Right ventricle myocardium inferior (tissue), 1 donor: ENCODE measurements at regions not wholly inside any gene's neighbourhood (a gene's known extent, or its start where the extent isn't known, plus 50 kb on each side); places are given as distances from the start of the nearest gene placed in this dataset.

Source experiments
- ATAC-seq: fragments of 200-7000 bp; cut with Tn5 transposase; one replicate; pipeline ENCODE4 v1.9.1; 2020; ENCODE audit warnings: mild to moderate bottlenecking, moderate library complexity
- DNase-seq: peaks from one replicate; pipeline ENCODE4 v3.0.0; 2021; ENCODE audit errors: missing footprints
- intact Hi-C: fragments of 100-400 bp; cut with DNase I; formaldehyde crosslinking; loops from one replicate; pipeline ENCODE4 v1.11.0; 2022
- donor health status: DM: no; HTN: yes; CAD: no; lungs with severe emphysema.

DNA sequence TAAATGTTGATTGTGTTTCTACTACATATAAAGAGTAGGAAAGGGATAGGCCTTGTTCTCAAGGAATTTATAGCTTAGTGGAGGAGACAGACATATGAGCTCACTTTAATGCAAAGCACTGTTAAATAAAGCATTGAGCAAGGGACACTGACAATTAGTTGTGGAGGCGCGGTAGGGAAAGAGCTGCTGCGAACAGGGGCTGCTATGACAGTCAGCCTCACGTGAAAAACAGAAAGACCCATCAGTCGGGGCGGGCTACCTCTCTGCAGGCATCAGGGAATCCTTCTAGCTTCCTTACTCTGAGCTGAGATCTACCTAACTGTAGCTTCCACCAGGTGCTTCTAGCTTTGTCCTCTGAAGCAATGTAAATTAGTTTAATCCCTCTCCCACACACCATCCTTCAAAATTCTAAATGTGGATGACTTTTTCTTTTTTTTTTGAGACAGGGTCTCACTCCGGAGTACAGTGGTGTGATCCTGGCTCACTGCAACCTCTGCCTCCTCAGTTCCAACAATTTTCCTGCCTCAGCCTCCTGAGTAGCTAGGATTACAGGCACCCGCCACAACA, 129.9 kb upstream of the ZFHX3 start:
- ATAC-seq (no peak), DNase-seq (no peak)
- intact Hi-C loops = loop anchor here (10.0 kb wide), 1 partner anchor 243 kb away; no protein-coding TSS in a partner anchor

DNA sequence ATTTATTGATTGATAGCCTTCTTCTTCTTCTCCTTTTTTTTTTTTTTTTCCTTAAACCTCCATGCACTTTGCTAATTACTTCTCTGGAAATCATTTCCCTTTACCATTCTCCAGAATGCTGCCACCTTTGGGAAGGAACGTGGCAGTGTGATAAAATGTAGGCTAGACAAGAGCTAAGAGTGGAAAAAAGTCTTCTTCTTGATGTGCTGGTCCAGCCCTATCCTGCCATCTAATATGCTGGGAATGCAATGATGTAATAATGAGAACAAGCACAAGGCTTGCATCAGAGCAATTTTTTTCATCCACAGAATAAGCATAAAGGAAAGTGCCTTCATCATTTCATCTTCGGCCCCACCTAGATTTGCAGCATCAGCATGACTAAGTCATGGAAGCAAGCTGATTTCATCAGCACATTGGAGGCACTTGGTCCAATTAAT, 128.7 kb upstream of the ZFHX3 start:
- intact Hi-C loops = loop anchor here (10.0 kb wide), 1 partner anchor 242 kb away; no protein-coding TSS in a partner anchor
- no peak for DNase-seq

DNA sequence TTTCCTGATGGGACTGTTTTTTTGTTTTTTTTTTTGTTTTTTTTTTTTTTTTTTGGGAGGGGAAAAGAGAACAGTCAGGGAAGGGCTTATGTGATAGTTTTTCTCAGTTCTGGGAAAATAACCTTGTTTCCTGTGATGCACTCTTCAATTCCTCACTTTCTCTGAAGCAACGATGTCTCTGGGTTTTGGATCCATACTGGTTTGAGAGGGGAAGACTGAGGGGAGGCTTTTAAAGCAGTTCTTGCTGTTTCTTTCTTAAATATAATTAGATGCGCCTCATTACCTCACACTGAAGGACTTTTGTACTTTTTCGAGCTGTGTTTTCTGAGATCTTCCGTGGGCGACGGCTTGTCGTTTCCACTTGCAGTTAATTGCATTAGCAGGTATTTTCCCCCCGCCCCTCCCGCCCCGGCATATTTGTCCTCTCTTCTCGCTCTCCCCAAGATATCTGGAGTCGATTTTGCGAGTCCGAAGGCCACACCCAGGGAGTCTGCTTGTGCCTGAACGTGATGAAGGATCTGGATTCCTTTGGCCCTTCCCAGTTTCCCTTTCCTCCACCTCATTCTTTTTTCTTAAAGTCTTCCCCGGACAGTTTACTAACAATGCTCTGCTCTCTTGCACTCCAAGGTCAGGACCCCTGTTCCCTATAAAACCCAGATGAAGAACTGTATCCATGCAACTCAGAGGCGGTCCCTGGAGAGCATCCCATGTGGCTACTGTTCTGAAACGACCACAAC, 125.2 kb upstream of the ZFHX3 start:
- intact Hi-C loops = loop anchor here (5.0 to 10.0 kb wide), 2 partner anchors 106 to 238 kb away; no protein-coding TSS in a partner anchor
- no peak for DNase-seq
- peak; percentile 27 for ATAC-seq

More for the DNA sequence above, 128.7 kb upstream of the ZFHX3 start:
- no peak for ATAC-seq

DNA sequence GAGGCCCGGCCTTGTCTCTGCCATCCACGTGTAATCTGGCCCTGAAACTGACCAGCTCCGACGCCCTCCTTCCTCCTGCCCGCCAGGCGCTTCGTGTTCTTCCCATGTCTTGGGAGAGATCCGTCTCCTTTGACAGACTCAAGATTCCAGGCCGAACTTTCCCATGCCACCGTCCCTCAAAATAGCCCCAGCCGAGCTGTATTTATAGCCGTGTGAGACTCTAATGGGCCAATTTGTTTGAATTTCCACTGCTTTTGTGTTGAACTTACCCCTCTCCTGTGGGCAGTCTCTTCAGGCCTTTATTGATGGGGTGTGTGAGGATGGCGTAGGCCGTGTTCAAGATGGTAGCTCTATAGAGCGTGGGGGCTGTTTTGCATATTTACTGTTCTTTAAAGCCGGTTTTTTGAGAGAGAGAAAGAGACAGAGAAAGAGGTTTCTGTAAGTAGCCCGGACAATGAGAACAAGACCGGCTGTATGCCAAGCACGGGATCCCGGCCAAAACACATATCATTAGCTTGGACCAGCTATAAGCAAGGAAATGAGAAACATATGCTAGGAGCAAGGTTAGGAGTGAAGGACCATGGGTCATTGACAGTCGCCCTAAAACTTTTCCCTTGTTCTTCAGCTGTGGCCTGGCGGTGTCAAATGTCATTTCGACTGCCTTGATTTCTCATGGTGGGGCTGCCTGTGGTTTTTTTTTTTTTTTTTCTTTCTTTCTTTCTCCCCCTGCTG, 124.5 kb upstream of the ZFHX3 start:
- intact Hi-C loops = loop anchor here (5.0 to 10.0 kb wide), 2 partner anchors 105 to 238 kb away; no protein-coding TSS in a partner anchor
- DNase-seq (peak; percentile 85), ATAC-seq (peak; percentile 72)

DNA sequence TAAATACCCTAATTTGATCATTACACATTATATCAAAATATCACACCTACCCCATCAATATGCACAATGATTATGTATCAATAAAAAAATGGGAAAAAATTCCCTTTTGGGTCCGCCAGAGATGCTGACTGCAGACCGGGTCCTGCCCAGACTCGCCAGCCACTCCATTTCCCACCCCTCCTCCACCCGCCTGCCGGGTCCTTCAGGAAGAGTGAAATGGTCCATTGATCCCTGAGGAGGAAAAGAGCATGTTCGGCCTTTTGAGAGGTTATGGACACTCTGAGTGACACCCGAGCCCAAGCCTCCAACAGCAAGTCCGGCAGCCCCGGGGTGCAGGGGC, 123.9 kb upstream of the ZFHX3 start:
- intact Hi-C loops = loop anchor here (2.0 to 10.0 kb wide), 3 partner anchors 27 to 237 kb away; no protein-coding TSS in a partner anchor
- no peak for ATAC-seq
- no peak for DNase-seq

DNA sequence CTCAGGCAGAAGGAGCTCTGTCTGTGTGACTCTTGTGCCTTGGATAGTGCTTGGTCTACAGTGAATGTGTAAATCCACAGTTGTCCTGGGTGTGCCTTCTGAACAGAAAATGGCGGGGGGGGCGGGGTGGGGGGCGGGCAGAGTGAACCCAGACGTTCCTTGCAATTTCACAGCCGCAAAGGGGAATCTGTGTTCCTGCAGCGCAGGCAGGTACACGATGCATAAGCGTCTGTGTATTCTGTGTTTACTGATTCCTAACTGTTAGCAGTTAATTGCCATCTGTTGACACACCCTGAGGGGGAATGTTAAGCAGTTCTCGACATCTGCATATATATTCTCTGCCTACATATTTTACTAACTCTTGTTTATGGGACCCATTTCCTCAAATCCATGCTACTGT, 123.5 kb upstream of the ZFHX3 start:
- ATAC-seq (no peak), DNase-seq (no peak)
- intact Hi-C loops = loop anchor here (2.0 to 10.0 kb wide), 3 partner anchors 27 to 237 kb away; no protein-coding TSS in a partner anchor

DNA sequence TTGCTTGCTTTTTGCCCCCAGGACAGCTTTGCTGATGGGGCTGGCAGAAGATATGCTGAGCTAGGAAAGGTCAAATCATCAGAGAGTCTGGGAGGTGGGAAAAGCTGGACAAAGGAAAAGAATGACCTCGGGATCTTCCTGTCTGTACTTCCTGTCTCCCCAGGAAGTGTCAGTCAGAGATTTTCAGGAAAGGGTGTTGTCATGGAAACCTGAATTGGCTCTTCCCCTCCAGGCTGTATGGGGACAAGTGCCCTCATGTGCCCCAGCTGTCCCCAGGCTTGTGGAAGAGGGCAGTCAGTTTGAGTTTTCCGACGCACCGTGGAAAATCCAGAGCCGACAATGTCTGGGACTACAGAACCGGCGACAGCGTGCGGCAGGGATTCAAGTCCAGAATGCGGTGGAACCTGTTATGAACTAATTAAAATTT, 122.7 kb upstream of the ZFHX3 start:
- intact Hi-C loops = loop anchor here (2.0 to 10.0 kb wide), 3 partner anchors 26 to 236 kb away; no protein-coding TSS in a partner anchor
- no peak for ATAC-seq
- no peak for DNase-seq

DNA sequence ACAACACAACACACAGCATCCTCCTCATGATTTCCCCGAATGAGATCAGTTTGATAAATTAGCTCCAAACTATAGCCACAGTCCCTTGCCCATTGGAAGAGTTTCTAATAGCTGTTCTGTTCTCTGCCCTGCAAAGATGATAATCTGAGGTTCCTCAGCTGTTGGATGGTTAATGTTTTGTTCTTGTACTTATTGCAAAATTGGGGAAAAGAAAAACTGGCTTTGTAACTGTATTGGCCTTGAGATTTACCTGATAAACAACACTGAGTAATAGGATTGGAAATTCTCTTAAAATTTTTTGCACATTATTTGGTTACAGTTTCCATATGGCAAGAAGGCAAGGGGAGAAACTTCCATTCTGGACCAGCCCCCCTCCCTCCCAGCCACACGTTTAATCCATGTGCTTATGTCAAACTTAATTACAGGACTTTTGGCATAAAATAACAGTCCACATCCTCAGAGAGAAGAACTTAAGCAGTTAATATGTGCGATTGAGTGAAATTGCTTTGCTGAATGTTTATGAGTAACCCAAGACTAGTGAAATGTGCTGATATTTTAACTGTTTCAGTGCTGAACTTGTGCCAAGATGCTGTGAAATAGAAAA, 119.1 kb upstream of the ZFHX3 start:
- no peak for ATAC-seq
- intact Hi-C loops = no loop called here
- no peak for DNase-seq

DNA sequence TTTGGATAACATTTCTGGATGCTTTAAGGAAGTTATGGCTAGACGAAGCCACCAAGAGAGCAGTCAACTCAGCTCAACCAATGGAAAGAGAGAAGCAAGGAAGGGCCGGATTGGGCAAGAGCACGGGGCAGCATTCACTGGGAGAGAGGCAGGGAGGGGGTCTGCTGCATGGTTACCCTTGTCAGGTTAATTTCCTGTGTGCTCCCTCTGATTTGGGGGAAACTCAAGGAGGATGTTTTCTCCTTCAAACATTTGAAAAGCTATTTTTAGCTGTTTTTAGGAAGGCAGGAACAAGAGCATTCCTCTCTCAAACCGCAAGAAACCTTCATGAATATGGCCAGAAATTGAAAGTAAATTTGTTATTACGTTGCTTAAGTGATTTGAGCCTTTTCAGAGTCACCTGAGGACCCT, 118.5 kb upstream of the ZFHX3 start:
- no peak for DNase-seq
- ATAC-seq = peak; percentile 70
- intact Hi-C loops = no loop called here

DNA sequence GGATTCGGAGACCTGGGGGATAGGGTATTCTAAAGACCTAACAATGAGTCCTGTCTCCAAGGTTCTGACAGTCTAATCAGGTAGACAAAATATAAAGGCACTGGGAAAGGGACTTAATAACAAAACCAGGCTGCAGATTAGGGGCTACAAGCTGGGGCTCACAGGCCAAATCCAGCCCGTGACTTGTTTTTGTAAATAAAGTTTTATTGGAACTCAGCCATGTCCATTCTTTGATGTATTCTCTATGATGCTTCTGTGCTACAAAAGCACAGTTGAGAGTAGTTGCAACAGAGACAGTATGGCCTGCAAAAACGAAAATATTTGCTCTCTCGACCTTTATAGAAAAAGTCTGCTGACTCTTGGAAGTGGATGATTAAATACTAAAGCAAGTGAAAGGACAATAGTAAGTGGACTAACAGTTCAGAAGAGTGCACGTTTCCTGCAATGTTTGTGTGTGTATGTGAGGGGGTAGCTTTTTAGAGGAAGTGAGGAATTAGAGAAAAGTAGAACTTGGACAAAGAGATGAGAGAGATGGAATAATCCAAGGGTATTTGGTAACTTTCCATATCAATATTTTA, 115.4 kb upstream of the ZFHX3 start:
- intact Hi-C loops = no loop called here
- DNase-seq (no peak), ATAC-seq (no peak)

DNA sequence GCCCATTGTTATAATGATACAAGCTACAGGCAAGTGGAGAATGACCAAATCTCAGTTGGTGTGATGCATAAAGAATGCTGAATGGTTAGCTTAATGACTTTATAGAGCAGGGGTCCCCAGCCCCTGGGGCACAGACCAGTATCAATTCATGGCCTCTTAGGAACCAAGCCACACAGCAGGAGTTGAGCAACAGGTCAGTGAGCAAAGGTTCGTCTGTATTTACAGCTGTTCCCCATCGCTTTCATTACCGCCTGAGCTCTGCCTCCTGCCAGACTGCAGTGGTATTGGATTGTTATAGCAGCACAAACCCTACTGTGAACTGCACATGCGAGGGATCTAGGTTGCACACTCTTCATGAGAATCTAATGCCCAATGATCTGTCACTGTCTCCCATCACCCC, 114.0 kb upstream of the ZFHX3 start:
- intact Hi-C loops = no loop called here
- no peak for ATAC-seq
- DNase-seq = no peak

DNA sequence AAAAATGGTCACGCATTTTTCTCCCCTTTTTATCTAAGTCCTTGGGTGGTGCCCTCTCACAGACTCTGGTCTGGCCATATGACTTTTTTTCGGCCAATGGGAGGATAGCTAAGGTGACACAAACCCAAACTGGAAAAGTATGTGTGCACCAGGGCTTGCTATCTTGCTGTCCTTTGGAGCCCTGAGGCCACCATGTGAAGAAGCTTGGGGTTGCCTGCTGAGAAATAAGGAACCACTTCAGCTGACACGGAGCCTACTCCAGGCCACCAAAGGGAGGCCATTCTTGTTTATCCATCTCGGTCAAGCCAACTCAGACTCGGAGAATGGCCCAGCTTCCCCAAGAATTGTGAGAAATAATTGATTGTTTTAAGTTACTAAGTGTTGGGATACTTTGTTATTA, 111.4 kb upstream of the ZFHX3 start:
- no peak for DNase-seq
- no peak for ATAC-seq
- intact Hi-C loops = no loop called here

DNA sequence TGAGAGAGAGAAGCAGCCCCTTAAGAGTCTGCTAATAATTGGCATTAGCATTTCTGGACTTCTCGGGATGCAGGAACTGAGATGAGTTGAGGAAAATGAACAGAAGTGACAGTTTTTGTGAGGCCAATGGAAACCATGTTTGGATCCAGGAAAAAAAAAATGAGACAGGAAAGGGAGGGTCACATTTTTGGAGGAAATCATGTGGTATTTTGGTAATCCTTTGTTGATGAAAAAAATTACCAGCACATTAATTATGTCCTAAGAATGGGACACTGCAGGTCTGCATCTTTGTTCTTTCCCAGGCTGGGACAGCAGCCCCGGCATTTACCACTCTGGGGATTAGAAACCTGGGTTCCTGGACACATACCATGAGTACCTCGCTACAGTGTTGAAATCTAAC, 109.9 kb upstream of the ZFHX3 start:
- intact Hi-C loops = no loop called here
- ATAC-seq (no peak), DNase-seq (no peak)

DNA sequence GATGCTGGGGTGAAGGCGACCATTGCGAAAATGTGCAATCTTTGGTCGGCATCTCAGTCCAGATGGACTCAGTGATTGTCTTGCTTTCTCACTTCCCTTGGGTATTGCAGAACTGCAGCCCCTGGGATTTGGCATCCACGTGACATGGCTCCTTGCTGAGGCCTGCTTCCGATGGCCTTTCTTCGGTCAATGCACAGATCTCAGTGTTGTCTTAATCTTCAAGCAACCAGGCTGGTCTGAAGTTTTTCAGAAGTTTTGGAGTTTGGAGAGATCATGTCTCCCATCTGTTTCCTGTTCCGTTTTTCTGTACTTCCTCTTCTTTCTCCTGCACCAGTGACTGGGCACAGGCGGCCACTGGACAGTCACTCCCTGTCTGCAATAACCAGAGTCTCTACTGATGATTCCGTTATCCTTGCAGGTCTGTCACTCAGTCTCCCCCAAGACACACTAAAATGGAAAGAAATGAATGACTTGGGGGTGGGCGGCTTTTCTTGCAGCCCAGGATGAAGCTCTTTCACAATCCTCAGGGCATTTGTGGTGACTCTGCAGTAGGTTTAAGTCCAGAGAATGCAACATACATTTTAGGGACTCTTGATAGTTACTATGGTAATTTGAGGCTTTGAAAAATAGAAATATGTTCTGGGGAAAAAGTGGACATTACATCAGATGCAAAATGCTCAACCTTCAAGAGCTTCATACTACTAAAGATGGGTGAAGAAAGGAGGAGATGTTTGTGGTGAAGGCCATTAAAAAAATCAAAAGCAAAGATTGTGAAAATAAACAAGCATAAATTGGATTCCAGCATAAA, 106.3 kb upstream of the ZFHX3 start:
- peak; percentile 82 for ATAC-seq
- intact Hi-C loops = no loop called here
- DNase-seq = peak; percentile 79

DNA sequence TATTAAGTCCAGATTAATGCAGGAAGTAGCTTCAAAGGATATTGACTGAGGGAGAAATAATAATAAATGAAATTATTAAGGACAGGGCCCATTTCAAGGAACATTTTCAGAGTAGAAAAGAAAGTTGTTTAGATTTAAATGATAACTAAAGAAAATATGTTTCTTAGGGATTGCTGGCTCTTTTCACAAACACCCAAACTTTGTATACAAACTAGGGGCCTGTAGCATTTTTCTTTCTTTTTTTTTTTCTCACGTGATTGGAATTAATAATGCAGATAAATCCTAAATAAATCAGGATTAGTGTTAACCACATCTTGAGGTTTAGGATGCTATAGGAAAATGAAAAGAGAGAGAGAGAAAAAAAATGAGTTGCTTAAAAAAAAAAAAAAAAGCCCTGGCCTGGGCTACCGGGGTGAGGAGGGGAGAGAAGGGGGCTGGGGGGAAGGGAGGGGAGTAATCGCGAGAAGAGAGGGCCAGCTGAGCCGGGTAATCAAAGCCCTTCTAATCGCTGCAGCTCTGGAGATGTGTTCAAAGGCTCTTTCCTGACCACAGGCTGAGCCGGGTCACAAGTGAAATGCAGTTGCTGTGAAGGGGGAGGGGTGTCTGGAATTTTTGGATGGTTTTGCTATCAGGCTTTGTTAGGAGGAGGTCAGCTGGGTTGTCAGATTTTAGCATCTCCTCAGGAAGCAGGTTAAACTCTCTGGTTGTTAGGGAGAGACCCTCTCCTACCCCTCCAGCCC, 104.6 kb upstream of the ZFHX3 start:
- ATAC-seq = no peak
- no peak for DNase-seq
- intact Hi-C loops = no loop called here

DNA sequence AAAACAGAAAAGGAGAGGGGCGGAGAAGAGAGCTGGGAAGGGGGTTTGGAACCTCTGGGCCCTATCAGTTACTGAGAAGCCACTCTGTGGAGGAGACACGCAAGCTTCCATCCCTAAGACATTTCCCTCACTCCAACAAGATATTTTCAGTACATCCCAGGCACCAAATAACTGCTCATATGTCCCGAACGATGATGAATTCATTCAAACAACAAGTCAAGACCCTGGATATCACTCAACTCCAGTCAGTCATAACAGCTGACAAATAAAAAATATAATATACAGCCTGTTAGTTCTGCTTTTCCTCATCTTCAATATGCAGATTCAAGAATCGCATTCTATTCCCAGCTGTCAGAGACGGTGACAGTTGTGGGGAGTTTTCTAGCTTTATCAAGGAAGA, 104.0 kb upstream of the ZFHX3 start:
- intact Hi-C loops = no loop called here
- no peak for DNase-seq
- no peak for ATAC-seq

DNA sequence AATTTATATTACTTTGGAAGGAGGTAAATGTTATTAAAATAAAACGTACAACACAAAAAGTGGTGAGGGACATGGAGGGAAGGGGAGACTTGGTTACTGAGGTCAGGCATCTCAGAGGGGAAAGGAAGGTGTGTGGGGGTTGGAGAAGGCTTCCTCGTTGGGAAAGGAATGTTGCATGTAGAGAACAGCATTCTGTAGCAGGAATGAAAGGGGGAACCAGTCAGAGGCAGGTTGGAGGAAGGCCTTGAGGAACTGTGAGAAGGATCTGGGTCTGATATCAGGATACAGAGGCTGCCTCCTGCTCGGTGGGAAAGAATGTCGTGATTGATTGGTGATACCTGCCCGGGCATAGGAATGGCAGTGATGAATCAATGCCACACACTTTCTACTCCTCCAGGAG, 103.3 kb upstream of the ZFHX3 start:
- ATAC-seq = no peak
- DNase-seq = no peak
- intact Hi-C loops = no loop called here

DNA sequence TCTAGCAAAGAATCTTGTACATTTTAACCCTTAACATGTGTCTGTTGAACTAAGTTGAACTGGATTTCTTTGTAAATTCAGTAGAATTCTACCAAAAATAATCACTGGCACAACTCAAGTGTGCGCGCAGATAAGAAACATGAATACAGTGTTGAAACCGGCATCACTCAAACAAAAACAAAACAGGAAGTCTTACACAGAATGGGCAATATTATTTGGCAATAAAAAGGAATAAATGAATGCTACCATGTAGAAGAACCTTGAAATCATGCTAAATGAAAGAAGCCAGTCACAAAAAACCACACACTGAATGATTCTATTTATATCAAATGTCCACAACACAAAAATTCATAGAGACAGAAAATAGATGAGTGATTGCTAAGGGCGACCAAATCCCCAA, 102.9 kb upstream of the ZFHX3 start:
- DNase-seq (no peak), ATAC-seq (no peak)
- intact Hi-C loops = no loop called here
